Heart left ventricle (tissue), 13 donors: ENCODE measurements at regions not wholly inside any gene's neighbourhood (a gene's known extent, or its start where the extent isn't known, plus 50 kb on each side); places are given as distances from the start of the nearest gene placed in this dataset.

Experiments used
- POLR2A ChIP-seq, 2 donors: fragments of 450-650 bp; IDR thresholded peaks; one replicate each; pipeline ENCODE4 v1.6.1; 2017; ENCODE audit warnings: antibody characterized with exemption in 2 of 2, mild to moderate bottlenecking in 2 of 2, moderate library complexity in 2 of 2
- TF ChIP-seq, protein P1 (sequence below), 12 donors: fragments of 200-600 bp; sonication (generic) in 4 of 12; IDR thresholded peaks; one replicate each; pipeline versions ENCODE4 v1.5.0 to v1.8.0; 2018 to 2022; ENCODE audit warnings: antibody characterized with exemption in 12 of 12, mild to moderate bottlenecking in 5 of 12
- donor health status: ischemic (EF 13 %, LVEDD 7.1; RV severe dilation, severe dysfunction).
- donor health status: DM: no; HTN: yes; CAD: no.
- donor health status: DM: no; HTN: no; CAD: no.
- donor health status: ischemic (EF 25% LVEDD 6.9; RV normal size, moderate dysfunction).
- donor health status: ischemic (EF 25% LVEDD 5.7; RV mildly dilated, moderate dysfunction).
- donor health status: ischemic (EF 35%, LVEDD 5.7; RV mildly dilated, moderate dysfunction).
- donor health status: nonischemic (EF 11% LVEDD 7.7; RV severe dilation, severe dysfunction).
- donor health status: DM: yes; HTN: yes; CAD: no.
- donor health status: PGD.
- donor health status: ischemic (EF 29% LVEDD 5.4; RV normal size, mild dysfunction).
- donor health status: nonischemic (EF 23%, LVEDD 6.1; RV moderate dilation, normal function).

DNA sequence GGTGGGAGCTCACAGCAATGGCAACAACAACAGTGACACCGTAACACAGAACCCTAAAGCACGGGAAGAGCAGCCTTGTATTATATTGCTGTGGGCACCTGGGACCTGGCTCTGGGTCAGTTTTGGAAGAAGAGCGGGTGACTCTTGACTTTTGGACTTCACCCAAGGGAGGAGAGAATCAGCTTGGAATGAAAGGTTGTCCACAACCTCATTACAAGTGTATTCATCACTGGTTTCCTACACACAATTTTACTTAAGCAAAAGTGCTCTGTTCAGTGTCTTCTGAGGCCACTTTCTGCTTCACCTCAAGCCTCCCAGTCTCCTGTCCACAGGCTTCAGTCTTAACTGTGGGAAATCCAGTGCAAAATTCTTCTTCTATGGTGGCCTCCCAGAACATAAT is 263.8 kb downstream of the KCNE4 start:
- no peak for TF ChIP-seq POLR2A (IDR thresholded peaks at IDR 0.05)
- TF ChIP-seq, protein P1, sequence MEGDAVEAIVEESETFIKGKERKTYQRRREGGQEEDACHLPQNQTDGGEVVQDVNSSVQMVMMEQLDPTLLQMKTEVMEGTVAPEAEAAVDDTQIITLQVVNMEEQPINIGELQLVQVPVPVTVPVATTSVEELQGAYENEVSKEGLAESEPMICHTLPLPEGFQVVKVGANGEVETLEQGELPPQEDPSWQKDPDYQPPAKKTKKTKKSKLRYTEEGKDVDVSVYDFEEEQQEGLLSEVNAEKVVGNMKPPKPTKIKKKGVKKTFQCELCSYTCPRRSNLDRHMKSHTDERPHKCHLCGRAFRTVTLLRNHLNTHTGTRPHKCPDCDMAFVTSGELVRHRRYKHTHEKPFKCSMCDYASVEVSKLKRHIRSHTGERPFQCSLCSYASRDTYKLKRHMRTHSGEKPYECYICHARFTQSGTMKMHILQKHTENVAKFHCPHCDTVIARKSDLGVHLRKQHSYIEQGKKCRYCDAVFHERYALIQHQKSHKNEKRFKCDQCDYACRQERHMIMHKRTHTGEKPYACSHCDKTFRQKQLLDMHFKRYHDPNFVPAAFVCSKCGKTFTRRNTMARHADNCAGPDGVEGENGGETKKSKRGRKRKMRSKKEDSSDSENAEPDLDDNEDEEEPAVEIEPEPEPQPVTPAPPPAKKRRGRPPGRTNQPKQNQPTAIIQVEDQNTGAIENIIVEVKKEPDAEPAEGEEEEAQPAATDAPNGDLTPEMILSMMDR (IDR thresholded peaks at IDR 0.05): no peak
